NCI-H1417 (cell line): ENCODE measurements at regions not wholly inside any gene's neighbourhood (a gene's known extent, or its start where the extent isn't known, plus 50 kb on each side); places are given as distances from the start of the nearest gene placed in this dataset.
"Not testable (repeated sequence)": the region's sequence is repeated elsewhere in the genome, so short reads cannot be mapped to it uniquely, and the experiment has no call there.

ENCODE experiments used
- DNase-seq, 3 experiments: peaks; one replicate each; lab custom pipeline; 2025; lab: John Stamatoyannopoulos, UW

DNA sequence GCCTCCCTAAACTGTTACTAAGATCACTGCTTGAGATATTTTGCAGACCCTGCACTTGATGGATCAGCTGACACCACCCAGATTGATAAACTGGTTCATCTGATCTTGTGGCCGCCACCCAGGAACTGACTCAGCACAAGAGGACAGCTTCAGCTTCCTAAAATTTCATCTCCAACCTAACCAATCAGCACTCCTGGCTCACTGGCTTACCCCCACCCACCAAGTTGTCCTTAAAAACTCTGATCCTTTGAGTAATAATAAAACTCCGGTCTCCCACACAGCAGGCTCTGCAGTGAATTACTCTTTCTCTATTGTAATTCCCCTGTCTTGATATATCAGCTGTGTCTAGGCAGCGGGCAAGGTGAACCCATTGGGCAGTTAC lies 174.8 kb downstream of the UTP18 start:
- DNase-seq, result no peak

DNA sequence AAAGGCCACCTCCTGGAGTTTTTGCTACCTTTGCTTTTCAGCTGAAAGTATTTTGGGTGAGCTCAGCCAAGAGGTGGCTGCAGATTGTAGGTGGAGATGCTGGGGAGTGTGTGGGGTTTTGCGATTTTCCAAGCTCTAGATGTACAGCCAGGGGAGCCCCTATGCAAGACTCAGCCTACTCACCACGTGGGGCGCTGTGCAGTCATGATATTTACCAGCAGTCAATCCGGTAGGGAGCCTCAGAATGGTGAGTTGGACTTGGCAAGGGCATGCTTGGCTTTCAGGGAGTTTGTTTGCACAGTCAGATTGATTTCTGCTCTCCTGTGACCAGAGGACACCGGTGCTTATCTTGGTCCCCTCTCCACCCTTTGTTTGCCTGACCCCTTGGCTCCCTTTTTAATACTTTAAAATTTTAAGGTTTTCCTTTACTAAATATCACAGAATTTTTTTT lies 175.3 kb downstream of the UTP18 start:
- DNase-seq, result peak; percentile 26 to 55 (median 43)

DNA sequence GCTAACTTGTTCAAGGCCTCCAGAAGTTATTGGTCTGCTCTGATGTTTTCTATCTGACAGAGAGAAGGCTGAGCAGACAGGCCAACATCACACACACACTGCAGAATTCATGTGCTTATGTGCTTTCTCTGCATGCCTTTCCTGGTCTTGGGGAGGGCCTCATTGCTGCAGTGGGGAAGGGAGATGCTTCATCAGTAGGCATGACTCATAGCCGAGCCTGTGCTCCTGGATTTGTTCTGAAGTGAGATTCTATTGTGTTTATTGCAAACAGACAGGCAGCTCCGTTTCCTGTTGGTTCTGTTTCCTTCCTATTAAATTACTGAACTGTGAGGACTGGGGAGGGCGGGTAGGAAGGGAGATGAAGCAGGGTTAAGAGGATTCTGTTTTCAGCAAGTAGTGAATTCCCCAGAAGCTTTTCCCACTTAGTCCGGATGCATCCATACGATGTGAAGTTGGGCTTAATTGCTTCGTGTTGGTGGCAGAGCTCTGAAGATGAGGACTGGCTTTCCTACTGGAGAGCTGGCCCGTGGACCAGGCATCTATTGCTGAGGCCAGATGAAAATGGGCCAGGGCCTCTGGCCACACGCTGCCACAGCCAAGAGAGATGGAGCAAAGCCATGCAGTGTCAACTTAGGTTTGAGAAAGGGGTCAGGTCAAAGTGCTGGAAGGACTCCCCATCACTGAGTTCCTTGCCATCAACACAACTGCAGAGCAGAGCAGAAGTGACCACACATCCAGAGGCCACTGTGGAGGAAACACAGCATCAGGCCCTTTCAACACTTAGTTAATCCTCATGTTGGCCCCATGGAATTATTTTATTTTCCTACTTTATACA lies 179.3 kb downstream of the UTP18 start:
- DNase-seq, result peak in 1 of 3 experiments; percentile 36

DNA sequence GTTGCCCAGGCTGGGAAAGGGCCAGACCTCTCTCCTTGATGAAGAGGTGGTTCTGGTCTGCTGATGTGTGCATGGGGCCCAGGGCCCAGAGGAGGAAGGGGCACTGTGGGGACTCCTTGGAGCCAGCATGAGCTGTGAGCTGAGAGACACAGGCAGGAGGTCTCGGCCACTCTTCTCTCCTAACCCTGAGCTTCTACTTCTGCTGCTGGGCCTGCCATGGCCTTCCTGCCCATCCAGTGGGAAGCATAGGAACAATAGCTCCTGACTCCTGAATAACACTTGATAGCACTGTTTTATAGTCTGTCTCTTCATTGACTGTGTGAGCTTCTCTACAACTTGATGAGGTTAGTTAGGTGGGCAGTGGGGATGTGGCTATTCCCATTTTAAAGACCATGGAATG lies 181.1 kb downstream of the UTP18 start:
- no peak for DNase-seq

DNA sequence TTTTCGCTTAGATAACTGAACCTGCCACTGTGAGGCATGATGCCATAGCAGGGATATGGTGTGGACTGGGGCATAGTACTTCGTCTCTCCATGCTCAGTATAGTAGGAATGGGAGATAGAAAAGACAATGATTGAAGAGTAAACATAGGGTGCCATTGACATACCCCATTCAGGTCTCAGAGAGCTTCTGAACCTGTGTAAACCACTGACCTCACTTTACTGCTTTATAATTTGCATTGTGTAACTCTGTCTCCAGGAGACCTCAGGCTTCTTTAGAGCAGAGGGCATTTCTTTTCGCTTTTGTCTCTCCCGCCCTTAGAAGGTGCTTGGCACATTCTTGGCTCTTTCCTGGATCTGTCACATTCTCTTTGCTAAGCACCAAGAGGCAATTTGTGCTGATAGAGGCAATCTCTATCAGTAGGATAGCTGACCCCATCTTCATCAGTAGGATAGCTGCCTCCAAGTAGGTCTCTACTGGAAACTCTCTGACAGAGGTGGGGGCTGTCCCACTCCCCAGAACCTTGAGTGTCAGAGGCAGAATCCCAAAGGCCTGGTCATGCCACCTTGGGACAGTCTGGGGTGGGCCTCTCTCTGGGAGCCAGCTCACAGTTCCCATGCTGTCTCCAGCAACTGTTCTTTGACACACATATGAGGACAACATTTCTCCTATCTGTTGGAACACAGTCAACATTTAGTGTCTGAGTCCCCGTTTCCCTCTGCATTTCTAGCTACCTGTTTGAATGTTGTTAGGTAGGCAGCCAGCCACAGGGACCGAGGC lies 181.9 kb downstream of the UTP18 start:
- DNase-seq, result no peak

DNA sequence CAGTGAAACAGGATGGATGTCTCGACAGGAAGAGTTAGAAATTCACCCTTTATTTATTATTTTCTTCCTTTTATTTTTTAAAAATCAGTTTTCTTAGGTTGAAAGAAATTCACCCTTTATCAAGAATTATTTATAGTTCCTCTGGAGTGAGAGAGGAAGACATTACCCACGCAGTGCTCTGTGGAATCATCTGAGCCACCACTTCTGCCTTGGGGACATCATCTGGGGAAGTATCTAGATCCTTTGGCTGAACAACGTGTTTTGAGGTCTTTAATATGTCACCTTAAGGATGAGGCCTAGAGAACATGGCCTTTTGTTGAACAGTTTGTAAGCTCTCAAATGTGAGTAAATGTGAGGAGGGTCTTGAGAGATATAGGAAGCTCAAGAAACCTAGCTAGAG lies 183.3 kb downstream of the UTP18 start:
- DNase-seq, result no peak

DNA sequence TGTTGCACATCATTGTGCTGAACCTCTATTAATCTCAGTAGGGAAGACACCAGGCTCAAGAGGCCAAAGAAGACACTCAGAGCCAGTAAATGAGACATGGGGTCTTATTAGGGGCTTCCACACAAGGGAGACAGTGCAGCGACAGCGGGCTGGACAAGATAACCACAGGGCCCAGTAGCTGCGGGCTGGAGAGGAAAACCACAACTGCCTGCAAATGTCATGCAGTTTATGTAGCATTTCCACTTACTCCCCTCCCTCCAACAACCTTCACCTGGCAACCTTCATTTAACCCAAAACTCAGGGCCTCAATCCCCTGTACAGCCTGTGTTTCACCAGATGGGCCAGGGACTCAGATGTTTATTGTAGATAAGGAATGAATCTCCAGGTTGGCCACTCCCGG lies 185.6 kb downstream of the UTP18 start:
- DNase-seq, result no peak

DNA sequence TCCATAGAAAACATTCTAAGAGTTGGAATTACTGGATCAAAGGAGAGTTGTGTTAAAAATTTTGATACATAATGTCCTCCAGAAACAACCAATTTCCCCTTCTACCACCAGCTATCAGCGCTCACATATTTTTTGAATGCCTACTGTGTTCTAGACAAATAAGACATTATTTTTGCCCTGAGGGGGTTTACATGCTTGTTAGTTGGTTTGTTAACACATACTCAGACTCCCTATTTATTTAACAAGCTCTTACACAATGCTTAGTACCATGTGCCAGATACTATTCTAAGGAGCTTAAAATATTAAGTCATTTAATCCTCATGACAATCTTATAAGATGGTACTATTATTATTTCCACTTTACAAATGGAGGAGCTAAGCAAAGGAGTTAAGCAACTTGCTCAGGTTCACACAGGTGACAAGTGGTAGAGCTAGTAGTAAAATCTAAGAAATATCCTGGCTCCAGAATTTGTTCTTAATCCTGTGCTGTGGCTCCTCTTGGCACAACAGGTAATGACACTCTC lies 194.2 kb downstream of the UTP18 start:
- DNase-seq, result peak in 1 of 3 experiments; percentile 9

DNA sequence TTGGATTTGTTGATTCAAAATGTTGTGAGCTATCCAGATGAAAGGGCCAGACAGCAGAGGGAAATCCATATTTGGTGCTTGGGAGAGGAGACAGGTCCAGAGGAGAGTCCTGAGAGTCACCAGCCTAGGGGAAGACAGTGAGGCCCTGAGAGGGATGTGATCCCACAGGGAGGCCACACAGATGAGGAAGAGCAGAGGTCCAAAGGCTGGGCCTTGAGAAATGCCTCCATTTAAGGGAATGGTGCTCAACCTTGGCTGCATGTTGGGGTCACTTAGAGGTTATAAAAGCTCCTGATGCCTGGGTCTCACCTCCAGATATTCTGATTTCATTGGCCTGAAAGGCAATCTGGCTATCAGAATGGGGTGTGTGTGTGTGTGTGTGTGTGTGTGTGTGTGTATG lies 194.9 kb downstream of the UTP18 start:
- DNase-seq, result no peak

DNA sequence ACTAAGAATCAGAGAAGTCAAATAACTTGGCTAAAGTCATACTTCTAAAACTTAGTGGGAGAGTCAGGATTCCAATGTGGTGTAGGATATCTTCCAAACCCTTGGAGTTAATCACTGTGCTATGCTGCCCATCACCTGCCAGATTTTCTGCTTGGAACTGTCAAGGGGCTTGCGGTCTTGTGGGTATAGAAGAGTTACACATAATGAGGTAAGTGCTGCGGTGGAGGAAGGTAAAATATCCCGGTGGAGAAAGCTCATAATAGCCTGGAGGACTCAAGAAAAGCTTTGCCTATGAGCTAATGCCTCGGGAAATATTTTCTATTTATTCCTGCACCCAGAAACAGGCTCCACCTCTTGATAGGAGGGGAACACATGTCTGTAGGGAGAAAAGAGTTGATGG lies 195.6 kb downstream of the UTP18 start:
- DNase-seq, result no peak

DNA sequence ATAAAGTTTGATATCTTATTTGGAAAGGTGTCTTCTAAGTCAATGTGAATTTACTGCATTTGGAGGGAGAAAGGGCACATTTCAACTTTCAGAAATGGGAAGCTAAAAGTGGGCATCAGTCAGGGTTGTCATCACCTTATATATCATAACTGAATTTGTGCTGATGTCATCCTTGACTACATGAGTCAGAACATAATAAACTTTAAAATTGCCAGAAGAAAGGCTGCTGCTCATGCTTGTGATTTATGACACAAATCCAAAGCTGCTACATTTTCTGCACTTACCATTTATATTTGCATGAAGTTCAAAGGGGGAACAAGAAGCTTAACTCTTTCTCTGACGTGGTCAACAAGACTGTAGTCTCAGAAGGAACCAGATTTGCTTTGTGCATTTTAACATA lies 196.6 kb downstream of the UTP18 start:
- DNase-seq, result no peak

DNA sequence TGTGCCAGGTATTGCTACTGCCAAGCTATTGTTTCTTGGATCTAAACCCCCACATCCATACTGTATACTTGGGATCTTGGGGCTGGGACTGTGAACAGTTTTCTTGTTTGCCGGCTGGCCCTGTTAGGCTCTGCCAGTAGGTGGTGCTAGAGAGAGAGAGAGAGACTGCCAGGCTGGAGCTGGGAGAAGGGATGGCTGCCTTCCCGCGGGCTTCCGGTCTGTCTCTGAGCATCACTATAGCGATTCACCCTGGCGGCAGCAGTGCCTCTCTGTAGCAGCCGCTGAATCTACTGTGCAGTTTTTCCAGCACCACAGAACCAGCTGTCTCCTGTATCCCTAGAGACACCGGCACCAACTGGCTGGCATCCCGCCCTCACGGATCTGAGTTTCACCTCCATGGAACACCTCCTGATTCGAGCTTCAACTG lies 201.2 kb downstream of the UTP18 start:
- peak; percentile 35 to 52 (median 39) for DNase-seq

DNA sequence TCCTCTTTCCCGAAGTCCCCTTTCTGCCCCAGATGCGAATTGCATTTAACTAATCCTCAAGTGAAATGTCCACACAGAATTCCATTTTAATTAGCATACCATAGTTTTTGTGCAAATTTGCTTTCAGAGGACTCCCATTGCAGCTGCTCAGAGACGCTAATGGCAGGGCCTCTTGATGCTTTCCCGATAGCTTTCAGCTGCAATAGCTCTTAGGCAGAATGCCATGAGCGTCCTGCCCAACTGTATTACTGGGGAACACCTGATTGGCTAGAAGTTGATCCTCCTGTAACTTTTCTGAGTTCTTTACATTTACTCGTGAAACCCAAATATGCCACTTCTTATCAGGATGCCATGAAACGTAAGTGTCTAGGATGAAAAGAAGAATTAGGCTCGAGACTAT lies 203.0 kb downstream of the UTP18 start:
- DNase-seq, result no peak

DNA sequence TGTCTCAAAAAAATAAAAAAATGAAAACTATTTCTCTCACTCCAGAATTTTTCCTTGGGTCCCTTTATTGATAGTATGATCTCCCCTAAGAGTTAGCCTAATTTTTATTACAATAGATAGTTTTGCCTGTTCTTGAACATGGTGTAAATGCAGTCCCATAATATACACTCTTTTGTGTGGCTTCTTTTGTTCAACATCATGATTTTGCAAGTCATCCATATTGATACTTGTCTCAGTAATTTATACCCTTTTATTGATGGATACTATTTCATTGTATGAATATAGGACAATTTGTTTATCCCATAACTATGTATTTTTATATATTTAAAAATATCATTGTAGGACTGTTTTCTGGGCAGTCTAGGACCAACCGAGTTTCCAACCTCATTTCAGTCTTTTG lies 207.0 kb downstream of the UTP18 start:
- no peak for DNase-seq

DNA sequence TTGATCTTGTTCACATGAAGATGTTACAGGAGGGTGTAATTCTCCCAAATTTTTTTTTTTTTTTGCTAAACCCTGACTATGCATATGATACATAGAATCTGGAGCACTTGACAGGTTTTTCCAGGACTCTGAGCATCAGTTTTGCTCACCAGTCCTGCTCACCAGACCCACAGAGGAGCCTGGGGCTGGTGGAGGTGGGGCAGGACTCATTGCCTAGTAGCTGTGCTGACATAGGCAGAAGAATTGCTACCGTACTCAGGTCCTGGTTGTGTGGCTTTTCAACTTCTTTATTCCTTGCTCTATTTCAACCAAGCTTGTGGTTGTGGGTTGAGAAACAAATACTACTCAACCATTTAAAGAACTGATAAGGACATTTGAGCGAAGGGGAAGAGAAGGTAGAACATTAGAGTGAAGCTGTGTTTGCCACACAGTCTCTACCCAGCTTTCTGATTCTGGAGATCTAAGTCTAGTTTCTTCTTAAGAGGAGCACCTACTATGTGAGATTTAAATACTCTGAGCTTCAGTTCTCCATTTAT lies 212.4 kb downstream of the UTP18 start:
- no peak for DNase-seq

DNA sequence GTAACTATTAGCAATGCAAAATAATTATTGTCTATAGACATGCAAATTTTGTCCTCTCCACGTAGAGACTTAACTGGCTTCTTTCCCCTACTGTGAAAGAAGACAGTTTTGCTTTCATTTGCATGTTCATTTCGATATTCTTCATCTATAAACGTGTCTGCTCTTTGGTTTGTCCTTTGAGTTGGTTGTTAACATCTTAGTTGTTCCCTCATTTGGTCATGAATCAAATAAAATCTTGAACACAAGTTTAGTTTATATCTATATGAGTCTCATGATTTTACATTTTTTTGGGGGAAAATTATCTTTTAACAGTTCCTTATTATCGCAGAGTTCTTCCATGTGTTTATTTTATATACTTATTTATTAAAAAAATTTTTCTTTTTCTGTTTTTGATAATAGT lies 214.4 kb downstream of the UTP18 start:
- no peak for DNase-seq

DNA sequence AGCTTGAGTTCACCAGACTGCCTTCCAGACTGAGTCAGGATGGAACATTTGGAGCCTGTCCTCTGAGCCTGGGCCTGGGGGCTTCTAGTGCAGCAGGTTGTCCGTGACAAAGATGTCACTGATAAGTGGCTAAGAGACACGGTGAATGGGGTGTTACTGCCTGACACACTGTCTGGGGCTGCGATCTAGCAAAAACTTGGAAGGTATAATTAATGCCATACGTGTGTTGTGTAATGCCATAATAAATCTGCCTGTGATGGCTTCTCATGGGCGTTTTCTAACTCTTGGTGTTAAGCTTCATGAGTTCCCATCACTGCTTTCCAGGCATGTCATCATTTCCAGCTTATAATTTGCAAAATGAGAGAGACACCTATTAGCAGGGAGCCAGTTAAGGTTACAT lies 215.4 kb downstream of the UTP18 start:
- peak in 1 of 3 experiments; percentile 38 for DNase-seq

DNA sequence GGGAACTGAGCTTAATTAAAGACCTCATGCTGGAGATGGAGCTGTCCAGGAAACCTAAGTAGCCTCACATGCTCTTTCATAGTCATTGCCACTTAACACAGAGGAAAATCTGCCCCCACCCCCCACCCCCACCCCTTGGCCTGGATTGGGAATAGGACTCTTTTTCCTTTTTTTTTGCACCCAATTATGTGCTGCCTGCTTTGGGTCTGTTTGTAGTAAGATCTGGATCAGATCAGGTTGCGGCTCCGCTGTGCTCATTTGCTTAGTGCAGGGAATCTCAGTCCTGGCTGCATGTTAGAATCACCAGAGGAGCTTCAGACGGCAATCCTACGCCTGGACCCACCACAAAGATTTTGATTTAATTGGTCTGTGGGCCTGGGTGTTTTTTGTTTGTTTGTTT lies 219.0 kb downstream of the UTP18 start:
- DNase-seq, result no peak

DNA sequence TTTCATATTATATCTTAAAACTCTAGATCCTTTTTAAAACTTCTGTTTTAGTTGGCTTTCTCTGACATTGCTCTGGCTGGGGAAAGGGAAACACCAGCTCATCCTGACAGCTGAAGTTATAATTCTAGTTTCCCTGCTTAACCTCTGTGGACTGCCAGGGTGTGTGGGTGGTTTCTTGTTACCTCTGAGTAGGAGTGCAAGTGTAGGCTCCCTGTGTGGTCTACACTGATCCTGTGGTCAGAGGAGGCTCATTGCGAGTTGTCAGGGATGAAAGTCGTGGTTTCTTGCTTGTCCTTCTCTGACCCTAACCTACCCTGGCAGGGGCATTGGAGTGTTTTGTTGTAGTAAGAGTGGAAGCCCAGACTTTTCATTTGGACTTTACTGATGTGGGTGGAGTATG lies 221.0 kb downstream of the UTP18 start:
- DNase-seq, result no peak

DNA sequence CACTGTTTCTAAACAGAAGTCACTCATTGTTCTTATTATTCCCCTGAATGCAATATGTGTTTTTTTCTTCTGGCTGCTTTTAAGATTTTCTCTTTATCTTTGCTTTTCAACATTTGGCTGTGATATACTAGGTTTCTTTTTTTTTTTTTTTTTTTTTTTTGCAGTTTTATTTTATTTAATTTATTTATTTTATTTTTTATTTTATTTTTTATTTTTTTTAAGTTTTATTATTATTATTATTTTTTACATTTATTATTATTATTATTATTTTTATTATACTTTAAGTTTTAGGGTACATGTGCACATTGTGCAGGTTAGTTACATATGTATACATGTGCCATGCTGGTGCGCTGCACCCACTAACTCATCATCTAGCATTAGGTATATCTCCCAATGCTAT lies 221.9 kb downstream of the UTP18 start:
- DNase-seq, result not testable (repeated sequence)

DNA sequence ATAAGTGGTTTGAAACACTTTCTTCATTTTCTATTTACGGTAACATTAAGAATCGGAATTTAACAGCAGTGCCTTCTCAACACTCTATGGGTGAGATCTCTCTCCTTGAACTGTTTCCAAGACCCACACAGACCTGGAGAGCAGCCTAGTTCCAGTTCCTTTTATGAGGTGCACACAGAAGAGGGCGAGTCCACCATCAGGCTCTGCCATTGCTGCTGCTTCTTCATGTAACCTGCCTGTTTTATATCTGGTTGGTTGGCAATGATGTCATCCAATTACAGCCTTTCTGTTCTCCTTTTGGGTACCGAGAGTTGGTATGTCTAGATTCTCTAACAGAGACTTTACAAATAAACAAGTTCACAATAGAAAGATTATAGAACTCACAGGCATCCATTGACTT lies 225.7 kb downstream of the UTP18 start:
- DNase-seq, result no peak

DNA sequence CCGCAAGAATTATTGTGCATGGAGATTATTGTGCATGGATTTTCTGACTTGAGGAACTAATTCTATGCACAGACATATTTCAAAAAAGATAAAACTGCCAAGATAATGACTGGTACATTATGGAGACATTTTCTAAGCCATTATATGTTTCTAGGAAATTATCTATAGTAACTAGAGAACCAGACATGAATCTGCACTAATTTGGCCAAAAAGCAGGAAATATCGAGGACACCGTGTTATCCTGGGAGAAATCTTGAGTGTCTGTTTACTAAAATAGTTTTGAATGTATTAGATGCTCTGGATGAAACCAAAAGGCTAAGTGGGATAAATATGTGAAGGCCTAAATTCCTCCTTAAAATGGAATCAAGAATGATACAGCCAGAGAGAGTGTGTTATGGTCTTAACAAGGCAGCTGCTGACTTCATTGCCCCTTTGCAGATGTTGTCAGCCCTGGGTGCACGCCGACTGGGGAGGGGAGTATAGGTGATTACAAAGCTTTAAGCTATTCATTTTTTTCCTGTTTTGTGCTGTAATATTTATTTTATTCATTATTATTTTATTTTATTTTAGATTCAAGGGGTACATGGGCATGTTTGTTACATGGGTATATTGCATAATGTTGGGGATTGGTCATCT lies 226.7 kb downstream of the UTP18 start:
- no peak for DNase-seq
